HG03432 (cell line): ENCODE measurements at regions not wholly inside any gene's neighbourhood (a gene's known extent, or its start where the extent isn't known, plus 50 kb on each side); places are given as distances from the start of the nearest gene placed in this dataset.
"Not testable (repeated sequence)": the region's sequence is repeated elsewhere in the genome, so short reads cannot be mapped to it uniquely, and the experiment has no call there.

Experiments
- ATAC-seq: cut with Tn5 transposase; IDR thresholded peaks from one replicate; pipeline ENCODE4 v1.9.1; 2021; ENCODE audit warnings: mild to moderate bottlenecking, moderate library complexity; ENCODE audit not compliant: unreplicated experiment

DNA sequence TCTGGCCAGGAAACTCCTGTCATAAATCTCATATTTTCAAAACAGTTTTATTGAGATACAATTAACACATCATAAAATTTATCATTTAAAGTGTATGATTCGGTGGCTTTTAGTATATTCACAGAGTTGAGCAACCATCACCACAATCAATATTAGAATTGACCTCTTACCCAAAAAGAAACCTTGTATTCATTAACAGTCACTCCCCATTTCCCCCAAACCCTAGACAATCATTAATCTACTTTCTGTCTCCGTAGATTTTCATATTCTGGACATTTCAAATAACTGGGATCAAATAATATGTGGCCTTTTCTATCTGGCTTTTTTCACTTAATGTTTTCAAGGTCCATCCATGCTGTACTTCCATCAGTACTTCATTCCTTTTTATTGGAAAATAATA, 145.7 kb upstream of the RORA start:
- no peak for ATAC-seq

DNA sequence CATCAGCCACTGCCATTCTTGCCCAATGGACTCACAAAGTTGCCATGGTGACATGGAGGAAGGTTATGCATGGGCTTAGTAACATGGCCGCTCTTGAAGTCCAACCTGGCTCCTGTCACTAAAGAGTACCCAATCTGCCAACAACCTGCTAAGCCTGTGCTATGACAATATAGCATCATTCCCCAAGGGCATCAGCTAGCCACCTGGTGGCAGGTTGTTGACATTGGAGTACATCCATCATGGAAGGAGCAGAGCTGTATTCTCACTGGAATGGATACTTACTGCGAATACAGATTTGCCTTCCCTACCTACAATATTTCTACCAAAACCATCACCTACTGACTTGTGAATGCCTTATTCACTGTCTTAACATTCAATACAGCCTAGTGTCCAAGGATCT, 138.9 kb upstream of the RORA start:
- ATAC-seq: no peak

DNA sequence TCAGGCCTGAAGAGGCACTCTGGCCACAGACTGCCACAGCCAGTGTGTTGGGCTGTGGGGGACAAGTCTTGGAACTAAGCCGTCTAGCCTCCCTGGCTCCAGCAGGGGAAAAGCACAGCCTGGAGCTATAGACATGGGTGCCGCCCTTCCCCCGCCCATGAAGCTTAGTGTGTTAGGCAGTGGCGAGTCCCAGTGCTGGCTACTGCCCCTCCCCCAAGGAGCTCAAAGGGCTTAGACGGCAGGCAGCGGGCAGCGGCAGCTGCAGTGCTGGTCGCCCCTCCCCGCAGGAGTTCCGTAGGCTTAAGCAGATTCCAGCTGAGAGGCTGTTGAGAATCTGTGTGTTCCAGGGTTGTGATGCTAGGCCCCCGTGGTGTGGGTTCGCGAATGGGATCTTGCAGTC, 135.8 kb upstream of the RORA start:
- no peak for ATAC-seq

DNA sequence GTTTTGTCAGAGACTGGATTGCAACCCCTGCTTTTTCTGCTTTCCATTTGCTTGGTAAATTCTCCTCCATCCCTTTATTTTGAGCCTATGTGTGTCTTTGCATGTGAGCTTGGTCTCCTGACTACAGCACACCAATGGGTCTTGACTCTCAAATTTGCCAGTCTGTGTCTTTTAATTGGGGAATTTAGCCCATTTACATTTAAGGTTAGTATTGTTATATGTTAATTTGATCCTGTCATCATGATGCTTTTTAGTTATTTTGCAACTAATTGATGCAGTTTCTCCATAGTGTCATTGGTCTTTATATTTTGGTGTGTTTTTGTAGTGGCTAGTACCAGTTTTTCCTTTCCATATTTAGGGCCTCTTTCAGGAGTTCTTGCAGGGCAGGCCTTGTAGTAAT, 133.8 kb upstream of the RORA start:
- not testable (repeated sequence) for ATAC-seq

DNA sequence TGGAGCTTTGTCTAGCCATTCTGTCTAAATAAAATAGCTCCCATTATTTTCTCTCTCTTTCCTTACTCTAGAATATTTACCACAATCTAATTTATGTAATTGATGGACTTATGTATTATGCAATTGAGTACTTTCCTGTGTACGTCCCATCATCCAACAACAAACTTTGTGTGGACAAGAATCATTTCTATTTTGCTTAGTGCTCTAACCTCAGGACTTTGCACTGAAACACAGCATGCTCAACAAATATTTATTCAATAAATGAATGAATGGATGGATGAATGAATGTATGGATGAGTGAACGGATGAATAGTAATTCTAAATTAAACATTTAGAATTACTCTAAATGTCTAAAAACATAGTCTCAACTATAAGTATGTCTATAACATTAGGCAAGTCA, 115.2 kb upstream of the RORA start:
- no peak for ATAC-seq

DNA sequence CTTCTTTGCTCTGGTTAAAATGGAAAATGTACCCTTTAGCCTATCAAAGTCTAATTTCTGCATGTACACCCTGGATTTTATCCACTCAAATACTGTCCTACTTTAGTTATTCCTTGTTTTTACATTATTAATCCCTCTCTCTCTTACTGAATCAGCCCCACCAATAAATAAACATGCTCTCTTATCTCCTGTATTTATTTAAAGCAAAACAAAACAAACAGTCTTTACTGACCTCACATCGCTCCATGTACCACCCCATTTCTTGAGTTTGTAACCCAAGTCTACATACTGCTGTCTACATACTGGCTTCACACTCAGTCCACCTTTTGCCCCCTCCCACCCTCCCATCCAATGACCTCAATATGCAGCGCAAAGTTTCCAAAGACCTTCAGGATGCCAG, 113.3 kb upstream of the RORA start:
- no peak for ATAC-seq

DNA sequence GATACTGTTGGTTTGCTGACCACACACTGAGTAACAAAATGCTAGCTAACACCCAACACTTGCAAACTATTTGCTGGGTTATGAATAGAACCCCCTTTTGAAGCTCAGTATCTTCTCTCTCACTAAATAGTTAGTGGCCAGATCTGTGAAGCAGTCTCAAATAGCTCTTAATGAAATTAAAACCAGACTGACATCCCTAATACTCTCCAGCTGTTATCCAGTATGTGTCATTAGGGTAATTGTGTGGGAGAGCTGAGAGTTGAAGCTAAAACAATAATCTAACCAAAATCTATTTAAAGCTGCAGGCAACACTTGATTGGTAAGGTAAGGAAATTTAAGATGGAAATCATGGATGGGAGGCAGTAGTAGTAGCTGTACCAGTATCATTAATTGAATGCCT, 110.4 kb upstream of the RORA start:
- no peak for ATAC-seq

DNA sequence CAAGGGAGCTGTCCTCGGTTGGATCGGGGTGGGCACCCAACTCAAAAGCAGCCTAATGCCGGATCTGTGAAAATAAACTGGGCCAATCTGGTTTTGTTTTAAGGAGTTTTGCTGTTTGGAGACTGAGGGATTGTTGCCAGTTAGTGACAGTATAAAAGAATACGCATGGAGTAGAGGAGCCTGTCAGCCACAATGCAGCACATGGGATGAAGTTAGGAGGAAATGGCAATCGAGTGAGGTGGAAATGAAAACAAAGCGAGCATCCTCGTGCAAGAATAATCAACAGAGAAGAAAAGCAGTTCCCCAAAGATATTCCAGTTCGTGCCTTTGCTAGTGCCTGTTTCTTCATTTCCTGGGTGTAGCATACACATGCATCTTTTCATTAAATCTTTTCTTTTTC, 108.4 kb upstream of the RORA start:
- no peak for ATAC-seq

DNA sequence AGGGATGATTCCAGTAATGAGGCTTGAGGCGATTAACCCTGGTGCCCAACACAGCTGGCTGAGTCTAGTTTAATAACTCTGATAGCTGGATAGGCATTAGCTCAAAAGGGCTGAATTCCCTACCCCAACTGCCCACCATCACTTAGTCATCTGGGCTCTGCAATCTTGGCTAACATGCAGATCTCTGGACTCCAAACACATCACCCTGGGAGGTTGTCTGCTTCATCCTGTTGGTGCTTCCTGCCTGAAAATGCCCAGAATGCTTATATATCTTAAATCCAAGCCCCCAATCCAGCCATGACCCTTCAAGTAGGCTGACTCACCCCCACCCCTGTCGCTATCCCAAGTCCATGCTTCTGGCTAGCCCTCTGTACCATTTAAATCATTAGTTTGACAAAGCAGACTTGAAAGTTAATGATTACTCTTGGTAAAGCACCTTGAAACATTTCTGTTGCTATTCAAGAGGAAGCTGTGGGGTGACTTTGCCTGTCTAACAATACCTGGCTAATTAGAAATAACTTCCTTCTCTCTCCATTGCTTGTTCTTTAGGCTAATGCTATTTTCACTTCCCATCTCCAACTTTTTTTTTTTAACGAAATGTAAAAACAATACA, 107.0 kb upstream of the RORA start:
- ATAC-seq: no peak

DNA sequence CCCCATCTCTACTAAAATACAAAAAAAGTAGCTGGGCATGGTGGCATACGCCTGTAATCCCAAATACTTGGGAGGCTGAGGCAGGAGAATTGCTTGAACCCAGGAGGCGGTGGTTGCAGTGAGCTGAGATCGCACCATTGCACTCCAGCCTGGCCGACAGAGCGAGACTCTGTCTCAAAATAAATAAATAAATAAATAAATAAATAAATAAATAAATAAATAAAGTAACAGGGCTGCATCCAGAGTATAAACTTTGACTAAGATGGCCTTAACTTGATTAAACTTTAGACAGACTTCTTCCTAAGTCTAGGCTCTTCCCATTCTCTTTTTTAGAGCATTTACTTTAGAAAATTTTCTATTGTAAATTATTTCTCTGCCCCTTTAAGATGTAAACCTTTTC, 105.6 kb upstream of the RORA start:
- ATAC-seq: not testable (repeated sequence)

DNA sequence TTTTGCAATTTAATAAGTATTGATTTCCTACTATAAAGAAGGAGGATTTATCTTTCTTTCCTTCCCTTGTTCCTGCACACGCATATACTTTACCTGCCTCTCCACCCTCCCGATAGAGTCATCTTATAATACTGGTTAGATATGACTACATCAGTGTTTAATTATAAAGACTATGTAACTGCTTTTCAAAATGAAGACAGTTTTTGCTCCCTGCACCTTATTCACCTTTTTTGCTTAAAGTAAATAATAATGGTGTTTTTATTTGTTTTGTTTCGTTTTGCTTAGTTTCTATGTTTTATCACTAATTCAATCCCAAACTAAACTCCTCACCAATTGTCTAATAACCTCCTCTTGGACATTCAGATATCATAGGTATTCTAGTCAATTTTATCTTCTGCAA, 101.9 kb upstream of the RORA start:
- ATAC-seq: no peak

DNA sequence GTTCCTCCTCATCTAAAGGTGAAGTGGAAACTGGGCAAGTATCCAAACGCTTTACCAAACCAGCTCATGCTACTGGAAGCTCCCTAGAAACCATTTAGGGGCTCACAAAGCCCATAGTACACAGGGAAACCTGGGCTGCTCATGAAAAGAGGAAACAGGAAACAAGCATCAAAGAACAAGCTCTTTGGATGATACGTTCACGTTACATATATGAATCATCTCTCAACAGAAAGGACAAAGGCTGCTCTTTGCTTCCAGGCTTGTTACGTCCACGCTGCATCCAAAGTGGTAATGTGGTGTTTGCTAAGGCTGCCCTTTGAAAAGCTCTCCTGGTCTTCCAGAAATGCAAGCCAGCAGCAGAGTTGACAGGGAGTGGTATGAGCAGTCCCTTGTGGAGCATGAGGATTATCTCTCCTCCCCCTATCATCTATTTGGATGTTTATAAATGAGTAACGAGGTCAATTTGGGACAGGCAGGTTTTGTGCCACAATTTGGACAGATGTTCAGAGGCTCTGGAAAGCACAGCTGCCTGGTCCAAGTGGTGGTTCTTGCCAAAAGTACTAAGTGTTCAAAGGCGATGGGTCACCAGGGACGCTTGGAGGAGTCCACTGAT, 98.0 kb upstream of the RORA start:
- peak; percentile 91 for ATAC-seq

DNA sequence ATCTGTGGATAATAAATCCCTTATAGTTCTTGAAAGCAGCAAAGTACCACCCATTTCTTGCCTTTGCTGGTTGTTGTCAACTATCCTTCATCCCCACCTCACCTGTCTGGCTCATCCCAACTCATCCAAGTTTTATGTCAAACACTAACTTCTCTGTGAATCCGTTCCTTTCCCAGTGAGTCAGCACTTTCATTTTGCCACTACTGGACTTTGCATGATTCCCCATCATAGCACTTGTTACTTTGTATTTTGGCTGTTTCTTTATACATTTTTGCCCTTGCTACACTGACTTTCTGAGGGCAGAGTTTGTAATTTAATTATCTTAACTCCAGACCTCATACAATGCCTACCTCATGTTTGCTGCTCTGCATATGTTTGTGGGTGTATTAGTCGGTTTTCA, 90.8 kb upstream of the RORA start:
- ATAC-seq: no peak

DNA sequence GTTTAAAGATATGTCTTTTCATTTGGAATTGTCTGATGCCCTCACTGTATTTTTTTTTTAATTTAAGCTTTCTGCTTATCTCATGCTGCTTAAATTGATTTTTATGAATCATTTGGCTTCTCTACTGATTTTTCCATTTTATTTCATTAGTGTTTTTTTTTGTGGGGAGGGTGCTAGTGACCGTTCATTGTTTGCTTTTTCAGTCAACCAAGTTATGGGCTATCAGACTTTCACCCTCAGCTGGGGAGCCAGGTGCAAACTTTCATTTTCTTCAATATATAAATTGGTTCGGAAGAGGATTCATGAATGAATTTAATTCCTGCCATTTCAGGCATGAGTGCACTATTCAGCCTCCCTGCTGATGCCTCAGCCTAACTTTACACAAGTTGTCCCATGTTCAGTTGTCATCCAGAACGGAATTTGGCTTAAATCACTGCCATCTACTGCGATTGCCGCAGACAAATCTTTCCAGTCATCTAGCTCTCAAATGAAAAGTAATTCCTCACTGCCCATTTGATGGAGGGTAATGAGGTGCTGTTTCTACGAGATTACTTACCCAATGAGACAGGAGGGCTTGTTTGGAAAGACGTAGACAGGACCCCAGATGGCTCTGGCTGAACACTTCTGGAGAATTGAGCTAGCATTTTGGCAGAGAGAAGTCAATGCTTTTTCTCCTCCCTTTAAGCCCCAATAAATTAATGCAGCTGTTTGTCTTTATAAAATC, 89.9 kb upstream of the RORA start:
- no peak for ATAC-seq

DNA sequence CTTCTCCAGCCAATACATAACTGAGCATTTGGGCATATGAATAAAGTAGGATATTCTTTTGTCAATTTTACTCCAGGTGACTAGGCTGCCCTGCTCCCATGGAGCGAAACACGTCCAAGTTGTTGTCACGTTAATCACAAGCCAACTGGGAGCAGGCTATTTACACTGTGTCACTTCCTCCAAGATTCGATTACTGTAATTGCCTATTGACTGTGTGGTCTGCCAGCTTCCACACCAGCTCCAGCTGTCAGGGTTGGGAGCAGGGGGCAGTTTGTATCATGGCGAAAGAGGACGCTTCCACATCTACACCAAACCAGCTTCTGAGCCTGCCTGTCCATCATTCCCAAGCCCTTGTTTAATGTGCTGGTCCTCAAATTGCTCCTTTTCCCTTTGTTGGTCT, 89.2 kb upstream of the RORA start:
- no peak for ATAC-seq

DNA sequence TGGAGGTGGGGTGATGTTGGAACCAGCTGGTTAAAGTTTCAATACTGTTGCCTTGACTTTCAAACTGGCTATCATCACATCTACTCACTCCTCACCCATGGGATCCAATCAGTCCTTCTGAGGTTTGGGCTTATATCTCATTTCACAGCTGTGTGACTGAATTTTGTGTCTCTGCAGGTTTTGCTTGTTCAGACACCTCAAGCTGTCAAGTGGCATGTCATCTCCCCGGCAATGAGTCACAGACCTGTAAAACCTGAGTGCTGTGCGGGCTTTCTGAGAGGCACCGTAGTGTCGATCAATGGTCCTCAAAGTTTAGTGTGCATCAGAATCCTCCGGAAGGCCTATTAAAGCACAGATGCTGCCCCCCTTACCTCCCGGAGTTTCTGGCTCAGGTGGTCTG, 86.4 kb upstream of the RORA start:
- no peak for ATAC-seq

DNA sequence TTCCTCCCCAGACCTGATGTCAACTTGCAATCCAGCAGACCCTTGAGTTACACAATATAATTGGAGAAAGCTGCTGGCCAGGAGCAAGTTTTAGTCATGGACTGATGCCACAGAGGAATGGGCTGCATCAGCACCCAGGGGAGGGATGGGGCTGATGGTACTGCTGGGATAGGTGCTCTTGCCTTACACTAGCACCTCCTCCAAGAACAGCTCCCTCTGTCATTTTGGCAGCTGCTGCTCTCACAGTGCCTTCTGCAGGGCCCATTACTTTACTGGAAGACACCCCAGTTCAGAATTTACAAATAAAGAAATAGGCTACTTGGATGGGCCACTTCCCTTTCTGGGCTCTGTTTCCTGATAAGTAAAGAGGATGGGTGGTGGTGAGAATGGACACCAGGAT, 85.3 kb upstream of the RORA start:
- no peak for ATAC-seq

DNA sequence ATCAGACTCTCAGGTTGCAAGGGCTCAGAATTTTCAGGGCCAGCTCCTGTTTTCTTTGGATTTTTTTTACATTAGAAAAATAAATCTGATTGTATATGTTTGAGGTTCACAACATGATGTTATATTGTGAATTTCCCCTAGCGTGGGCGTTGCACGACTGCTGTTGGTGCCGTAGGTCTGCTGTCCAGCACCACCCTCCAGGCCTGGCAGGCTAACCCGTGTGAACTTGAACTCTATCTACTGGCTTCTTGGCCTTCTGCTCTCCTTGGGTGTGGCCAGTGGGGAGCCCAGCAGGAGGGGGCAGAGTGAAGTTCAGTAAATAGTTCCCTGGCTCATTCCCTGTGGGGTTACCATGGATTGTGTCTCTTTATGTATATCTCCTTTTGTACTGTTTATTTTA, 80.5 kb upstream of the RORA start:
- no peak for ATAC-seq

DNA sequence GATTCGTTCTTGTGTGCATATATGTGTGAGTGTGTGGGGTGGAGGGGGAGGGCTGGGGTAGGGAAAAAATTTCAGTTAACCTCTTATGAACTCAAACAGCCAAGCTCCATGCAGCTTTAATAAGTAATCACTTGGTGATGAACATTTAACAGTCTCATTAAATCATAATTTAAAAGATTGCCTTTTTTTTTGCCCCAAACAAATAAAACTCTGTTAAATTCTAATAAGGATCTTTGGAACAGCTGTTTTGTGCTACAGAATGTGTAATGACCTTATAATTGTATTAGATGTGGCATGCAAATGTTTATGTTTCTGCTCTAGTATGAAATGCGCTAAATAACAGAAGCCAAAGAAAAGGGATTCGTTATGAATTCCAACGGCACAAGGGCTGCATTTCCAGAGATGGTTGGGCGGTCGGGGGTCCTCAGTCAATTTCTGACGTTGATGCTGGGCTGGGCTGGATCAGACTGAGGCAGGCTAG, 80.0 kb upstream of the RORA start:
- ATAC-seq: no peak

DNA sequence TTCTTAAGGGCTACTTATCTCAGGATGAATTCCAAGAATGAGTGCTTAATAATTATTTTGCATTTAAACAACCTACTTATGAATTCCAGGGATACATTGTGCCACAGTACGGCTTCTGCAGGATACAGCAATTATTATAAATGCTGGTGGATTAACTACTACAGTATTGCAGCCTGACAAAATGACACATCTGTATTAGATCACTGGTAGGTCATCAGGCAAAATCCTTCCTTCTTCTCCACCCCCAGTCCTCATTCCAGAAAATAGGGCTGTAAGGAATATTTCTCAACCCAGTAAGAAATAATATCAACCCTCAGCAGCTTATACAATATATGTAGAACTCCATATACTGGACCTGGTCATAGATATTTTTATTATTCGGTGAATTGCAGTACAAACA, 79.3 kb upstream of the RORA start:
- ATAC-seq: no peak

DNA sequence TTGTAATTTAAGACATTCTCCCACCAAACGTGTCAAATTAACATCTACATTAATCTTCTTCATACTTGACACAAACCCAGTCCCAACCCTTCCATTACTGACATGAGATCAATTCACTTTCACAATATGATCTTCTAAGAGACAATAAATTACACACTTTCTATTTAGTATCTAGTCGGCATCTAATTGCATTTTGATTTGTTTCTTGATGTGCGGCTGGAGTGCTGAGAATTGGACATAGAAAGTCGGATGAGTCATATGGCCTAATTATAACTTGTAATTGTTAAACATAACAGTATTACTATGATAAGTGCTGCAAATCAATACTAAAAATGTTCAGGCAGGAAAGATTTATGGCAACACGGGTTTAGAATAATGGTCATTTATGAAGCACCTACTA, 78.4 kb upstream of the RORA start:
- ATAC-seq: no peak

DNA sequence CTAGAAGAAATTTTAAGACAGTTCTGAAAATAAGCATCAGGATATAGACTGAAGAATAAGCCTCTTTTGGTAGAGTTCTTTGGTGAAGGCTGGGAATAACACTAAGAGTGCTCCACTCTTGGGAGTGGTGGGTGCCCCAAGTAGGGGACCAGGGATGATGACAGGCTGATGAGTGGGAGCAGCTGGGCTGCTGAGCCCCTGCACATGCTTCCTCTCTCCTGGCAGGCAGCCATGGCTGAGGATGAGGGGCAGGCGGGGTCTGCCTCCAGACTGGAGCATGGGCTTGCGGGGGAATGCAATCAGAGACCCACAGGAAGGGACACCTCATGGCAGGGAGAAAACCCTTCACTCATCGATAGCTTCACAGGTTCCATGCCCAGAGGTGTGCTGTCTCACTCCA, 72.6 kb upstream of the RORA start:
- ATAC-seq: no peak
